ENCODE measurements at regions not wholly inside any gene's neighbourhood (a gene's known extent, or its start where the extent isn't known, plus 50 kb on each side); places are given as distances from the start of the nearest gene placed in this dataset.

DNA sequence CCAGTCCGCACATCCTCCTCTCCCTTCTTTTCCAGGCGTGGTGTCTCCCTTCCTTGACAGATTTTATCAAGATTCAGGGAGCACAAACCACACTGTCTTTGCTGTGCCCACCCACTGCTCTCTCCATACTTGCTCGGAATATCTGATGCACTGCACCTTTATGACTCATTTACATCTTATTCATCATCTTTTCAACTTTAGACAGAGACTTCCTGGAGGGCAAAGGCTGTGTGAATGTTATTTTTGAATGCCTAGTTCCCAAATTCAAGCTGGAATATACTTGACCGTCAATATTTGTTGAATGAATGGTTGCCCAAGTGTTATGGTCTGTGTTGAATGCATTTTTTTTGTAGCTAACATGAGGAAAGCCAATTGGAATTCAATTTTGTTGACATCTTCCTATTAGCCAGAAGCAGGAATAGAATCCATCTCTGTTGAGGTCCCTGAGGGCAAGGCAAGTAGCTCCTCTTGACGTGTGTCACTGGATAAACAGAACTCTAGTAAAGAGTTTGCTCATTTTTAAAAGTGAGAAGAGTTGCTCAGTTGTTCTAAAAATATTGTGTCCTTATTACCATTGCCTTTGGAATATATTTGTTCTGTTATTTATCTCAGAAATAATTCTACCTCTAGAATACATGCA, 95.0 kb downstream of the KLF6 start:
- no peak for DNase-seq

DNA sequence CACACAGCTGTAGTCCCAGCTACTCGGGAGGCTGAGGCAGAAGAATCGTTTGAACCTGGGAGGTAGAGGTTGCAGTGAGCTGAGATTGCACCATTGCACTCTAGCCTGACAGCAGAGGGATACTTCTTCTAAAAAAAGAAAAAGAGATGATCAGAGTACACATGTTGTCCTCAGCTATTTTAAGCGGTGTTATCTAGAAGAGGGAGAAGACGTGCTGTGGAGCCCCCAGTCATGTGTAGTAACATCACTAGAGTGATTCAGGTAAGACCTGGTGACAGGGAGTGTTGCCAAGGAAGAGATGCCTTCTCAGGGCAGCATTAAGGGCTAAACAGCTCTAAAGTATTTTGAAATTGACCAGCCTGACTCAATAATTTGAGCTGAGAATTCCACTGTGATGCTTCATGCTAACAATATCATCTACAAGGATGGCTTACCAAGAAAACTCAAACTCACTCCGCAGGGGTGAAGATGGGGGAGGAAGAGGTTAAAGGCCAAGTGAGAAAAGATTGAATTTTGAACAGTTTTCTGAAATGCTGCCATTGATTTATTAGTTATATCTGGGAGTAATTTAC, 97.4 kb downstream of the KLF6 start:
- DNase-seq = no peak

DNA sequence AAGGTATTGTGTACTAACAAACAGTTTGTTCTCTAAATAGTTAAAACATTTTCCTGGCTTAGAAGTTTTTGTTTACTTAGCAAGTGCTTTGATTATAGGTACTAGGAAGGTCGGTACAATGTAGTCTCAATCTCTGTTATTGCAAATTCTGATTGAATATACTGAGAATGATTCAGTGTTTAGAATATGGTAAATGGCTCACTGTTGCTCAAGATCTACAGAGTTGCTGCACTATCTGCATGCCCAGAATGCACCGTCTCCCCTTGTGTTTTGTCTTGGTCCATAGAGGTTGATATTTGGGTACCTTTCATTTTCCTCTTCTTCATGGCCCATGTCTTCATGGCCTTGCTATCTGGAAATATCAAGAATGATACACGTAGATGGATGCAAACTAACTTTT, 99.6 kb downstream of the KLF6 start:
- DNase-seq = no peak

DNA sequence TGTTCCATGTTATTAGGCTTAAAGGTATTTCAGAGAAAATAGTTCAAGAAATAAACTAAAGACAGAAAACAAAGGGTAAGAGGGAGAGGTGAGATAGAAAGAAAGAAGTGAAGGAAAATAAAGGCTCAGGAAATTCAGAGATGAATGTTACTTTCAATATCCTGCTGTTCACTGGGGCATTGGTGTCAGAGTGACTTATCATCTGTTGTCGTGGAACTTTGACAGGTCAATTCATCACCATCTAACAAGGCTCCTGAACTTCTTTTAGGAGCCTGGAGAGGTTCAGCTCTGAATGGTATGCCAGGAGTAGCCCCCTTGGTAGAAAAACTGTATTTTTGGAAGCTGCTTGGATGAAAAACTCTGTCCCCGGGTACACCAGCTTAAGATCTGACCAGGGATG, 100.1 kb downstream of the KLF6 start:
- no peak for DNase-seq

DNA sequence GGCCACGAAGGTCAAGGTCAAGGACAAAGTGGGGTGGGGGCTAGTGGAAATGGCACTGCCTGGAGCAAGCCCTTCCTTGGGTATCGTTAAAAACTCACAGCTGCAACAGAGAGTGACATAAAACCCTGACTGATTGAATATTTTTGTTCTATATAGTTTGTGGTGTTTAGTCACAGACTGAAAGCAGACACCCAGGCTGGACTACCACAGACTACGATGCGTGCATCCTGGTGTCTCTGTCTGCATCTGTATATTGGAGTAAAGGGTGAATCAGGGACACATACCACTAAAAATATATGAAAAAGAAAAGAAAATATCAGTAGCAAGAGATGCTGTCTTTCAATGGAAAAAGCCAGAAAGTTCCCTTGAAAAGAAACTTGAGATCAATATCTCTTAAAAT, 101.4 kb downstream of the KLF6 start:
- DNase-seq = no peak

DNA sequence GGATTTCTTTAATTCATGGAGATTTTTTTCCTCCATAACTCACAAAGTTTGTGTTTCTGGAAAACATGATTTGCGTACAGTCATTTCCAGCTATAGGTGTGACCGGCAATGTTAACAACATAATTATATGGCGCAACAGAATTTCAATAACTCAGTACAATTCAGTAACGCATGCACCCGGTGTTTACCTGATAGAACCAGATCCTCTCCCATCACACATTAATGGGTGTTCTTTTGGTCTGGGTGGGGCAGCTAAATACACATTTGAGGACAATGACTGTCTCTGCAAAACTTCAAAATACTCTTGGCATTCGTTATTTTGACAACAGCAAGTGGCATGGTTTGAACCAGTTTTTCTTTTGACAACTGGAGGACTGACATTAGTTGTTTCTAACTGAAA, 102.3 kb downstream of the KLF6 start:
- DNase-seq = no peak

DNA sequence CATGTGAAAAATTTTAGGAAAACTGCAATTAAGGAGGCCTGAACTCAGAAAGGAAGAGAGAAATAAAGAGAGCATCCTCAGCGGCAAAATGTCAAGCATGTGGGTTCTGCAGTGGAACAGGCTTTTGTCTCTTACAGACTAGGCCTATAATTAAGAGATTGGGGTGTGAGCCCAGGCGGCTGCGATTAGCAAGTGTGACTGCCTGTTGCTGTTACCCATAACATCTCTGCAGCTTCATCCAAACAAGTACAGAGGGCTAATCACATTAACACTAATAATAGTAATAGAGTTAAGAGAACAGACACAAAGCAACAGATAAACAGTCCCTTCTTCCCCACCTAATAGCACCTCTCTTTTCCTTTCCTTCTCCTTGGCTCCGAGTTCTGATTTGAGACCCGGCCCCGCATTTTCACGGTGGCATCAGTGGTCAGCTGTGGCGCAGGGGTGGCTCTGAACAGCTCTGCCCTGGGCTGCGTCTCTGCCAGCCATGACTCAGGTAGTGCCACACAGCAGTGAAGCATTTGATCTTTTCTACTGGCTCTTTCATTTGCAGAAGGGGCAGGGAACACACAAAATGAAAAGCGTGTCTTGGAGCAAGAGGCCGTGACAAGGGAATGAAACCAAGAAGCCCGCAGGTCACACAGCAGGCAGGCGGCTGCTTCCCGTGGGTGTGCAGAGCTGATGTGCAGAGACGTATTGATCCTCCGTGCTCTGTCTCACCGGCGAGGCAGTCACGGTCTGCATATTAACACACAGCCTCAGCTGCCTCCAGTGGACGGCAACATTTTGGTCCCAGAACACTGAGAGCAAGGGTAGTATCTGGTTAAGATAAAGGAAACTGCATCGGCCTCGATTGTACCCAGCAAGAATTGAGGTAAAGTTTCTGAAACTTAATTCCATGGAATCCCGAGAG, 103.1 kb downstream of the KLF6 start:
- no peak for DNase-seq

DNA sequence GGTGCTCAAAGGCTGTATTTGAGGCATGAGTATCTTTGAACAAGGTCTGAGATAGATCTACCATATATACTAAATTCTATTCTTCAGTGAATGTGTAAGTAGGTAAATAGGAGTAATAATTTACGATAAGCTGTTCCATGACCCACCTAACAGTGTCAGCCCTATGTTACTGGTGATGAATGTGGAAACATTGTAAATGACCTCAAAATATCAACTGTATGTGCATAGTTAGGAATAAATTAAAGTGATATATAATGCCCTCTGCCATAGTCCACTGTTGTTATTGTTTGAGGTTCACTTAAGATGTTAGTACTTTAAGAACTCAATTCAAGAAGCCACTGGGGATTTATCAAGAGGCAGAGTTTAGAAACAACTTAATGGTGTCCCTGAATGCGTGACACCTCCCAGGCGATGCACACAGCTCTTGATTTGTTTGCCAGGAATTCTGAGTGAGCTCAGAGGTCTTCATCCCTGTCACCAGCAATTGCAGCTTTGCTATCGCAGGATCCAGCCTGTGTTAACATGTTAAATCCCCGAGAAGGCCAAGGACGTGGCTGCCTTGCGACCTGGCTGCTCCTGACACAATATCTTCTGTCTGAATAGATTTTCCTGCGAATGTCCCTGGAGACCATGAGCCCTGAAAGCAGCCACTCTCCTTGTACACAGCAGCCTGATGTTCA, 104.9 kb downstream of the KLF6 start:
- no peak for DNase-seq

DNA sequence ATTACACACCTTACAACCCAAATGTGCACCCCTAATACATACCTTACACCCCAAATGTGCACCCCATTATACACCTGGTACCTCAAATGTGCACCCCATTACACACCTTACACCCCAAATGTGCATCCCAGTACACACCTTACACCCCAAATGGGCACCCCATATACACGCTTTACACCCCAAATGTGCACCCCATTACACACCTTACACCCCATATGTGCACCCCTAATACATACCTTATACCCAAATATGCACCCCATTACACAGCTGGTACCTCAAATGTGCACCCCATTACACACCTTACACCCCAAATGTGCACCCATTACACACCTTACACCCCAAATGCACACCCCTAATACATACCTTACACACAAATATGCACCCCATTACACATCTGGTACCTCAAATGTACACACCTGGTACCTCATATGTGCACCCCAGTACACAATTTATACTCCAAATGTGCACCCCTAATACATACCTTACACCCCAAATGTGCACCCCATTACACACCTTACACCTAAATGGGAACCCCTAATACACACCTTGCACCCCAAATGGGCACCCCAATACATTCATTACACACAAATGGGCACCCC, 106.3 kb downstream of the KLF6 start:
- no peak for DNase-seq

DNA sequence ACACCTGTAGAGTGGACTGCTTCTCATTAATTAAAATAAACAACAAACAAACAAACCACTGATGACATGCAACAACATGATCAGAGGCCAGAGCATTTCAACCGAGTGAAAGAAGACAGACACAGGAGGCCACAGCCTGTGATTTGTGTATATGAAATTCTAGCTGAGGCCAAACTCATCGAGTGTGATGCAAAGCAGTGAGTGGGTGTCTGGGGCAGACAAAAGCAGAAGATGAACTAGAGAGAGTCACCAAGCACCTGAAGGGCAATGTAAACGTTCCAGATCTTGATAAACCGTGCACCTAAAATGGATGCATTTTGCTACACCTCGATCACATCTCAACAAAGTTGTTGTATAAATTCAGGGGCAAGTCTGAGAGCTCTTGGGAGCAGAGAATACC, 108.4 kb downstream of the KLF6 start:
- no peak for DNase-seq

DNA sequence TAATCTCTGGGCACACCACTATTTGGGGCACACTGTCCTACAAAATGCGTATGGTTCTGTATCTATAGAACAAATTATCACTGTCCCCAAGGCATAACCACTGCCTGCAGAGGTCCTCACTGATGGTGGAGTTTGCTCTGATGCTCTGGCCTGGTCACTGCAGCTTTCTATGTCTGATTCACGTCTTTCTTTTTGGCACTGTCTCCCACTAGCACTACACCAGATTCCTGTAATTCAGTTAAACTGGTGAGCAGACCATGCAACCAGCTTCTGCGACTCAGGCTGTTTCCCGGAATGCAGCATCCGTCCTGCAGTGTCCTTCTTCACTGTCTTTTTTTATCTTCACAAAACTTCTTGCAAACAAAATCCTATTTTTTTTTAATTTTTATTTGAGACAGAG, 112.8 kb downstream of the KLF6 start:
- DNase-seq = no peak

DNA sequence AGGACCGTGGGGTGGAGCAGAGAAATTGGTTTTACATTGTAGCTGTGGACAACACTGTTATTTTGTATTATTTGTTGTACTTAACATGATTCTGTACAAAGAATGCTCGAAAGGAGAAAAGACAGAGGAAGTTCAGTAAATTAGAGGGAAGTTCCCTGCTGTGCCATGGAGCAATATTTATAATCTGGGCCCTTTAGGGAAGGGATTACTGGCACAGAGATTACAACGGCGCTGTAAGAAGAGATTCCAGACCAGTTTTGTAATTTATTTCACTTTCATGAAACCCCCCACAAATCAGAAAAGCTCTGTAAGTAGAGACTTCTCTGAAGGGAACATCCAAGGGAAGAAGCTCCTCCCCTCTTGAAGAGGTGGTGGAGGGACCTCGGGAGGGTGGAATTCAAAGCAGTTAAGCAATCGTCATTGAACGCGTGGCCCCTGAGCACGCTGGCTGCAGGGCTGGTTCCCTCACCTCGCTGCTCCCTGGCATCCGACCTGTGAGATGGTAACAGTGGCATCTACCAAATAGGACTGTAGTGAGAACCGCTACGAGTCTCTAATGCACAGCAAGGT, 113.5 kb downstream of the KLF6 start:
- no peak for DNase-seq

DNA sequence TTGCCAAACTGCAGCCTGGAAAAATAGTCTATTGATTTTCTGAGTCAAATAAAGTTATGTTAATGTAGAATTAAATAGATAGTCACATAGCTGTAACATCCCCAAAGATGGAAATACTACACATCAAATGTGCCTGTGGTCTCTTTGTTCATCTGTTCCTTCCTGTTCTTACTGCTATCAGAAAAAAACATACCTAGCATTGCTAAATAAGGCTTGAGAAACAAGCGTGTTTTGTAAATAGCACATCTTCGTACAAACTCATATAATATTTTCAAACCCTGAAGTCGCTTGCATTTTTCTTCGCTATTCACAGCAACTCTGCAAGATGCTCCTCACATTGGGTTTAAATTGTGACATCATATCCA, 116.1 kb downstream of the KLF6 start:
- DNase-seq = no peak

DNA sequence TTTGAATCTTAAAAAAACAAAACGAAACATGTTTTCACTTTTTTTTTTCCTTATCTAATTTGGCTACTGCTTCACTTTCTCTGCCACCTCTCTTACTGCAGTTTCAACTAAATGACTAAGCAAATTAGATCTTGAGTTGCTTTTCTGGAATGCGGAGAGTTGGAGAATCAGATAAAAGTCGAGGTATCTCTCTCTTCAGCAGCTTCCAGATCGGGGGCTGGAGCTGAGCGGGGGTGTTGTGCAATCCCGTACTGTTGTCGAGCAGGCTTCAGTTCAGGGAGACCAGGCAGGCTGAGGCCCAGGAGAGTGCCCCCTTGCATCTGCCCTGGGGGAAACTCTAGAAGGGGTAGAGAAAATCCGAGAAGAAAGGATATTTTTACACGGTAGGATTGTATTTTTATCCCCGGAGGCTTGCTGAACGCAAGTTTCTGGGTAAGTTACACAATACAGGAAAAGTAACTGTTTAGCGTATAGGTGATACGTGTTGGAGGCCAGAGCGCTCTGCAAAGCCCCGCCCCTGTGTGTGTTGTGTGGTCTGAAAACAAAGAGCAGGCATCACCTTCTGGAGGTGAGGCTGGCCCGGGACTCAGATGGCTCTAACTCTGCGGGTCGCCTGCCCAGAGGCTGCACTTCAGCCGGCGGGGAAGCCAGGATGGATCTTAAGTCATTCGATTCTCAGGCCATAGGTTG, 116.6 kb downstream of the KLF6 start:
- peak; percentile 83 for DNase-seq

DNA sequence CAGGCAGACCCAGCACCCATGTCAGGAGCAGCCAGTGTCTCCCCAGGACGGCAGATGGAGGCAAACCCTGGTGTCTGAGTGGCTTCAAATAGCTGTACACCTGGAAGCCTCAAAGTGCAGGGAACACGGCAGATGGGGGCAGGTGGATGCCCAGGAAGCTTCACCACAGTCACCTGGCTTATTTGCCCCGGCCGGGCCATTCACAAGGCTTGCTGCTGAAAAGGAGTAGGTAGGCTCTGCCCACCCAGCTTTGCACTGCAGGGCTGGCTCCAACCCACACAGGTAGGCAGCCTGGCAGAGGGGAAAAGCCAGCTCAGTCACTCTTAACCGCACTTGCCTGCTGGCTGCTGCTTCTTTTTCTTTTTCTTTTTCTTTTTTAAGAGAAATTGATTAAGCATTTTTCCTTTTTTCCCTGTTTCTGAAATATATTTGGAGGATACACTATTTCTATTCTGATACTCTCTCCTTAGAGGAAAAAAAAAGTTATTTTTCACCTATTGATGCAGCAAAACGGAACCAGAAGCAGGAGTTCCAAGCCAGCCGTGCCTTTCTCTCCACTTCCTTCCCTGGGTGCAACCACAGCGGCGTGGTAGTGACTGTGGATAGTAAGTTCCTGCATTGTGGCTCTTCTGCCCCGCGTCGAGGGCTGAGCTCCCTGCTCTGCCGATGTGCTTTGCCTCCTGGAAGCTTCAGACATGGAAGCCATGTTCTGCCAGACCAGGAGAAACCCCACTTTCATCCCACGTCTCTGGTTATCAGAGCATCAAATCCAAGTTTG, 118.3 kb downstream of the KLF6 start:
- peak; percentile 63 for DNase-seq

DNA sequence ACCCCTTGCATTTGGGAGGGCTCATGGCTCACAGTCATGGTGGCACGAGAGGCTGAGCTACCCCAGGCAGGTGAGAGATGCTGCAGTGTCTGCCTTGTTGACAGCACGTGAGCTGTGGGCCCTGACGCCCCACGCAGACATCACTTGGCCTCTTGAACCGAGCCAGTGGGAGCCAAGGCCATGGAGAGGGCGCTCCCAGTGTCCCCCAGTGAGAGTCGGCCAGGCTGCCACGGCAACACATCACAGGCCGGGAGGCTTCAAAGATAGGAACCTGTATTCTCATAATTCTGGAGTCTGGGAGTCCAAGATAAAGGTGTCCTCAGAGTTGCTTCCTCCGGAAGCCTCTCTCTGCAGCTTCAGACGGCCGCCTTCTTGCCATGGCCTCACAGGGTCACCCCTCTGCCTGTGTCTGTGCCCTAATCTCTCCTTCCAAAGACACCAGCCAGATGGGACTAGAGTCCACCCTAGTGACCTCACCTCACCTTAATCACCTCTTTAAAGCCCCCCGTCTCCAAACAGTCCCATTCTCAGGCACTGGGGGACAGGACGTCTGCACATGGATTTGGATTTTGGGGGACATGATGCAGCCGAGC, 119.6 kb downstream of the KLF6 start:
- no peak for DNase-seq

DNA sequence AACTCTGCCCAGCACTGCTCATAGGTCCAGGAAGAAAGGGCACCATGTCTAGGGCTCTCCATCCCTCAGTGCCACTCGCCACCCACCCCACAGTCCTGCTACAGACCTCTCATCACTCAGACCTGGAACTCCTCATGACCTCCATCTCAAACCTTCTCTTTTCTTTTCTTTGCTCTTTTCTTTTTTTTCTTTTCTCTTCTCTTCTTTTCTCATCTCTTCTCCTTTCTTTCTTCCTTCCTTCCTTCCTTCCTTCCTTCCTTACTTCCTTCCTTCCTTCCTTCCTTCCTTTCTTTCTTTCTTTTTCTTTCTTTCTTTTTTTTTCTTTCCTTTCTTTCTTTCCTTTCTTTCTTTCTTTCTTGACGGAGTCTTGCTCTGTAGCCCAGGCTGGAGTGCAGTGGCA, 122.2 kb downstream of the KLF6 start:
- DNase-seq = no peak

DNA sequence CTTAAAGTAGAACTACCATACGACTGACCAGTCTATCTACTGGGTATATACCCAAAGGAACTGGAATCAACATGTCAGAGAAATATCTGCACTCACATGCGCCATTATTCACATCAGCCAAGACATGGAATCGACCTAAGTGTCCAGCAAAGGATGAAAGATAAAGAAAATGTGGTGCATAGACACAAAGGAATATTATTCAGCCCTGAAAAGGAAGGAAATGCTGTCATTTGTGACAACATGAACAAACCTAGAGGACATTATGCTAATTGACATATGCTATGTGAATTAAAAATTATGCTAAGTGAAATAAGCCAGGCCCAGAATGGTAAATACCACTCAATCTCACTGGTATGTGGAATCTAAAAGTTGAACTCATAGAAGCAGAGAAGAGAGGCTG, 123.7 kb downstream of the KLF6 start:
- DNase-seq = no peak

DNA sequence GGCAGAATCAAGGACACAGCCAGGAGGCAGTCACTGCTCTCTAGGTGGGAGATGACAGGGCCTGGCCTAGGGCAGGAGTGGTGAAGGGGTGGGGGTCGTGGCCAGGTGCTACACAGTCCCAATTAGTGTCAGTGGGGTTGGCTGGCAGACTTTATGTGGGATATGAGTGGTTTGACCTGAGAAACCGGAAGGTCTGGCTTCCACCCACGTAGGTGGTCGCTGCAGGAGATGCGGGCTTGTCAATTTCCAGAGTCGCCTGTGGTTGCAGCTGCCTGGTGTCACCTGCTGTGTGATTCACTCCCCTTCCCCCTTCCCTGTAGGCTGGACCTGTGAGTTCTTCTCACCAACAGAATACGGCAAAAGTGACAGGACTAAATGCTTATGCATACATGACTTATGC, 124.3 kb downstream of the KLF6 start:
- no peak for DNase-seq

DNA sequence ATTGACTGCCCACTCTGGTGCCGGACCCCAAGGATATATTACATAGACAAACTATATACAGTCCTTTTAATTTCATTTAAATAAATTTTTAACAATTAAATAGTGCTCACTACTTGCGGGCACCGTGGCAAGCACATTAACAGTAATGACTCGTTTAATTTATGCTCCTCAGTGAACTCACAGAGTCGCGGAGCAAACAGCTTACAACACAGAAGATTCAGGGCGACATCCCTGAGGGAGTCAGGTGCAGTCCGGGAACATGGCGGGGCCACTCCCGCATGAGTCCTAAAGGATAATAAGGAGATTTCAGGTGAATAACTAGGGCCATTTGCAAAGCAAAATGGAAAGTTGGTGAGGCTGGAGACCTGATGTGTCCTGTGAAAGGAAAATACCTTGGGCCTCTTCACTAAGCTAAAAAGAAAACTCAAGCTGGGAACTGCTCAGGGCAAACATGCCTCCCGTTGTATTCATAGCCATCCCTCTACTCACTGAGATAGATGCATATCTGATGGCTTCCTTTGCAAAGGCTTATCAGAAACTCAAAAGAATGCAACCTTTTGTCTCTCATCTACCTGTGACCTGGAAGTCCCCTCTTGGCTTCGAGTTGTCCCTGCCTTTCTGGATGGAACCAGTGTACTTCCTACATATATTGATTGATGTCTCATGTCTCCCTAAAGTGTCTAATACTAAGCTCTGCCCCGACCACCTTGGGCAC, 125.6 kb downstream of the KLF6 start:
- no peak for DNase-seq

All from CD4-positive, alpha-beta T cell treated with Interleukin-17A for 4 hours (primary cell).